Transverse colon (tissue), 4 donors: ENCODE measurements at regions not wholly inside any gene's neighbourhood (a gene's known extent, or its start where the extent isn't known, plus 50 kb on each side); places are given as distances from the start of the nearest gene placed in this dataset.

ENCODE experiments used
- DNase-seq: peaks from one replicate; pipeline ENCODE4 v3.0.0-alpha.2; 2019
- H3K27ac ChIP-seq, 4 donors: fragments of 200-600 bp; sonication (generic); 2 replicates each; pipeline ENCODE4 v1.5.1; 2016 to 2018; ENCODE audit warnings: inconsistent platforms in 4 of 4
- H3K27me3 ChIP-seq: fragments of 200-600 bp; sonication (generic); 2 replicates; pipeline ENCODE4 v1.5.1; 2017; ENCODE audit warnings: inconsistent platforms
- H3K36me3 ChIP-seq, 4 donors: fragments of 200-600 bp; sonication (generic); 2 replicates each; pipeline ENCODE4 v1.5.1; 2017 to 2019; ENCODE audit warnings: inconsistent platforms in 4 of 4
- H3K4me1 ChIP-seq, 4 donors: fragments of 200-600 bp; sonication (generic); 2 replicates each; pipeline ENCODE4 v1.5.1; 2017 to 2020; ENCODE audit warnings: inconsistent platforms in 4 of 4
- H3K4me3 ChIP-seq, 4 donors: fragments of 200-600 bp; sonication (generic); 1 replicate in 1 of 4; 2 replicates in 3 of 4; pipeline versions ENCODE4 v1.5.1 to v1.6.1; 2017 to 2019; ENCODE audit warnings: inconsistent platforms in 4 of 4
- H3K9me3 ChIP-seq, 2 donors: fragments of 200-600 bp; sonication (generic); 2 replicates each; pipeline ENCODE4 v1.5.1; 2017 to 2019; ENCODE audit warnings: inconsistent platforms in 2 of 2
- CTCF ChIP-seq, 5 experiments: fragments of 200-600 bp in 3 of 5; fragments of 450-650 bp in 2 of 5; sonication (generic) in 3 of 5; IDR thresholded peaks; 1 replicate in 2 of 5; 2 replicates in 3 of 5; pipeline ENCODE4 v1.5.1; 2016 to 2017; ENCODE audit warnings: antibody characterized with exemption in 5 of 5, inconsistent platforms in 3 of 5, mild to moderate bottlenecking in 2 of 5, moderate library complexity in 1 of 5
- EP300 ChIP-seq: sonication (generic); formaldehyde crosslinking; IDR thresholded peaks from one replicate; pipeline ENCODE4 v1.6.1; 2017; ENCODE audit warnings: antibody characterized with exemption, low read depth
- POLR2A ChIP-seq: fragments of 450-650 bp; IDR thresholded peaks from one replicate; pipeline ENCODE4 v1.6.1; 2016; ENCODE audit warnings: antibody characterized with exemption, mild to moderate bottlenecking, moderate library complexity
- POLR2AphosphoS5 ChIP-seq, 3 donors: sonication (generic); formaldehyde crosslinking; IDR thresholded peaks; one replicate each; pipeline ENCODE4 v1.6.1; 2016; ENCODE audit warnings: antibody characterized with exemption in 3 of 3
- WGBS, 2 donors: methylation state at CpG; one replicate each; pipeline ENCODE4 v1.1.5; 2018; ENCODE audit warnings: low coverage in 1 of 2; 5-methylcytosine and 5-hydroxymethylcytosine counted together
- in situ Hi-C, 4 donors: fragments of 200-750 bp; cut with MboI; loops; one replicate each; pipeline versions ENCODE4 v1.15.0 to v1.15.1; 2017; ENCODE audit warnings: low sequenced_read_pairs in 3 of 4, low pct_ligation_motif_present in 1 of 4, low pct_unique_long_range_greater_than_20kb in 1 of 4
- intact Hi-C: fragments of 100-400 bp; cut with DNase I; formaldehyde crosslinking; loops from one replicate; pipeline ENCODE4 v1.15.1; 2023; ENCODE audit warnings: low total_unique reads

GRCh38 chr6:165971202-165971601 is 196.4 kb downstream of the TBXT start:
- Histone ChIP-seq H3K27ac (no peak overlapping the region), H3K9me3 (no peaks in the 10 kb centered on the region), H3K4me3 (no peak overlapping the region), H3K36me3 (no peaks in the 10 kb centered on the region), H3K27me3 (no peaks in the 10 kb centered on the region), H3K4me1 (no peaks in the 10 kb centered on the region)
- no peak for DNase-seq
- intact Hi-C loops (no loop called here), in situ Hi-C loops (no loop called here)
- WGBS, 2 donors = 71 to 86% methylated on average over 2 to 4 of the region's 4 CpGs
- TF ChIP-seq POLR2A (no peak), CTCF (IDR thresholded peaks at IDR 0.05) (no peak), EP300 (no peak), POLR2AphosphoS5 (IDR thresholded peaks at IDR 0.05) (no peak)

GRCh38 chr6:165970001-165970400 is 197.7 kb downstream of the TBXT start:
- in situ Hi-C loops = no loop called here
- Histone ChIP-seq H3K27me3 (no peaks in the 10 kb centered on the region), H3K27ac (no peak overlapping the region), H3K36me3 (no peaks in the 10 kb centered on the region), H3K4me3 (no peak overlapping the region), H3K4me1 (no peaks in the 10 kb centered on the region), H3K9me3 (no peaks in the 10 kb centered on the region)
- no peak for DNase-seq
- TF ChIP-seq CTCF (IDR thresholded peaks at IDR 0.05) (no peak), POLR2A (no peak), EP300 (no peak), POLR2AphosphoS5 (IDR thresholded peaks at IDR 0.05) (no peak)
- intact Hi-C loops = no loop called here
- WGBS, 2 donors = 67 to 79% methylated on average over 4 of the region's 4 CpGs

GRCh38 chr6:165969184-165969583 is 198.5 kb downstream of the TBXT start:
- no peak for TF ChIP-seq CTCF (IDR thresholded peaks at IDR 0.05)
- no peak for TF ChIP-seq EP300
- TF ChIP-seq POLR2AphosphoS5 (IDR thresholded peaks at IDR 0.05) = no peak
- no peak for TF ChIP-seq POLR2A
- intact Hi-C loops (no loop called here), in situ Hi-C loops (no loop called here)
- H3K4me3 ChIP-seq = no peak overlapping the region
- no peaks in the 10 kb centered on the region for H3K36me3 ChIP-seq
- H3K27me3 ChIP-seq = no peaks in the 10 kb centered on the region
- WGBS, 2 donors = 58 to 83% methylated on average over 6 of the region's 6 CpGs
- no peaks in the 10 kb centered on the region for H3K4me1 ChIP-seq
- DNase-seq = no peak
- no peak overlapping the region for H3K27ac ChIP-seq
- no peaks in the 10 kb centered on the region for H3K9me3 ChIP-seq

- Histone ChIP-seq H3K27ac (no peak overlapping the region), H3K27me3 (no peaks in the 10 kb centered on the region), H3K36me3 (no peaks in the 10 kb centered on the region), H3K4me3 (no peak overlapping the region), H3K4me1 (no peaks in the 10 kb centered on the region), H3K9me3 (no peaks in the 10 kb centered on the region)
- DNase-seq = no peak
- in situ Hi-C loops (no loop called here), intact Hi-C loops (no loop called here)
- WGBS, 2 donors = 71 to 81% methylated on average over 3 of the region's 3 CpGs
- TF ChIP-seq CTCF (IDR thresholded peaks at IDR 0.05) = no peak
- no peak for TF ChIP-seq EP300
- no peak for TF ChIP-seq POLR2A
- no peak for TF ChIP-seq POLR2AphosphoS5 (IDR thresholded peaks at IDR 0.05)
Measured at GRCh38 chr6:165968408-165968807, 199.2 kb downstream of the TBXT start.
